PC-9 (cell line): ENCODE measurements at regions not wholly inside any gene's neighbourhood (a gene's known extent, or its start where the extent isn't known, plus 50 kb on each side); places are given as distances from the start of the nearest gene placed in this dataset.

ENCODE experiments used
- CTCF ChIP-seq: fragments of 200-600 bp; sonication (generic); conservative IDR thresholded peaks from 2 replicates; pipeline ENCODE4 v1.6.1; 2017; ENCODE audit warnings: mixed run types, antibody characterized with exemption, mild to moderate bottlenecking, moderate library complexity
- EZH2 ChIP-seq: fragments of 200-600 bp; sonication (generic); IDR thresholded peaks from 2 replicates; pipeline ENCODE4 v1.8.0; 2017; ENCODE audit warnings: antibody characterized with exemption, low read depth

- TF ChIP-seq EZH2 (no peak), CTCF (no peak)
Measured at GRCh38 chr9:88645172-88645878, 110.3 kb downstream of the NXNL2 start.
